Heart right ventricle (tissue), 16 donors: ENCODE measurements at regions not wholly inside any gene's neighbourhood (a gene's known extent, or its start where the extent isn't known, plus 50 kb on each side); places are given as distances from the start of the nearest gene placed in this dataset.

Experiments
- ATAC-seq, 8 donors: fragments of 200-7000 bp; cut with Tn5 transposase; one replicate each; pipeline ENCODE4 v1.9.1; 2020; ENCODE audit warnings: mild to moderate bottlenecking in 8 of 8, moderate library complexity in 8 of 8, moderate number of reproducible peaks in 1 of 8
- DNase-seq, 2 donors: peaks; one replicate each; pipeline ENCODE4 v3.0.0-alpha.2; 2020
- H3K27ac ChIP-seq, 10 donors: fragments of 200-600 bp; sonication (generic) in 2 of 10; one replicate each; pipeline versions ENCODE4 v1.5.0 to v1.8.0; 2020 to 2022; ENCODE audit warnings: mild to moderate bottlenecking in 3 of 10
- H3K27me3 ChIP-seq, 7 donors: fragments of 200-600 bp; one replicate each; pipeline ENCODE4 v1.8.0; 2021 to 2022; ENCODE audit warnings: mild to moderate bottlenecking in 2 of 7
- H3K36me3 ChIP-seq, 9 donors: fragments of 200-600 bp; sonication (generic) in 1 of 9; one replicate each; pipeline versions ENCODE4 v1.5.0 to v1.8.0; 2020 to 2022; ENCODE audit warnings: mild to moderate bottlenecking in 2 of 9
- H3K4me1 ChIP-seq, 9 donors: fragments of 200-600 bp; sonication (generic) in 1 of 9; one replicate each; pipeline versions ENCODE4 v1.5.0 to v1.8.0; 2020 to 2022; ENCODE audit warnings: mild to moderate bottlenecking in 4 of 9
- H3K4me3 ChIP-seq, 10 donors: fragments of 200-600 bp; sonication (generic) in 2 of 10; one replicate each; pipeline versions ENCODE4 v1.5.0 to v1.8.0; 2020 to 2022; ENCODE audit warnings: mild to moderate bottlenecking in 7 of 10, moderate library complexity in 2 of 10
- H3K9me3 ChIP-seq, 11 donors: fragments of 200-600 bp in 10 of 11; sonication (generic) in 2 of 11; one replicate each; pipeline versions ENCODE4 v1.5.0 to v1.8.0; 2013 to 2022; ENCODE audit warnings: mild to moderate bottlenecking in 2 of 11, control low read depth in 1 of 11, moderate library complexity in 1 of 11
- WGBS, 2 donors: extraction: QIAGEN DNeasy Blood & Tissue Kit; methylation state at CpG; one replicate each; pipeline ENCODE4 v1.1.7; 2013; ENCODE audit warnings: inconsistent platforms in 1 of 2; 5-methylcytosine and 5-hydroxymethylcytosine counted together
- intact Hi-C, 10 donors: fragments of 100-400 bp; cut with DNase I; formaldehyde crosslinking; loops; one replicate each; pipeline versions ENCODE4 v1.11.1 to v1.14.2; 2022
- TF ChIP-seq, protein P1 (sequence below), 9 donors: fragments of 200-600 bp; sonication (generic) in 2 of 9; IDR thresholded peaks; one replicate each; pipeline versions ENCODE4 v1.5.0 to v1.8.0; 2021 to 2022; ENCODE audit warnings: antibody characterized with exemption in 9 of 9, mild to moderate bottlenecking in 5 of 9, moderate library complexity in 1 of 9
- donor health status: Arrhythmogenic right ventricular cardiomyopathy.
- donor health status: ischemic (EF 13 %, LVEDD 7.1; RV severe dilation, severe dysfunction).
- donor health status: healthy with polysubstance abuse.
- donor health status: DM: no; HTN: yes; CAD: no.
- donor health status: DM: no; HTN: no; CAD: no.
- donor health status: ischemic (EF 25% LVEDD 6.9; RV normal size, moderate dysfunction).
- donor health status: ischemic (EF 25% LVEDD 5.7; RV mildly dilated, moderate dysfunction).
- donor health status: healthy.
- donor health status: DM: yes; HTN: yes; CAD: no.
- donor health status: Ischemic cardiomyopathy.
- donor health status: ischemic (EF 35%, LVEDD 5.7; RV mildly dilated, moderate dysfunction).
- donor health status: nonischemic (EF 11% LVEDD 7.7; RV severe dilation, severe dysfunction).
- donor health status: DM: yes; HTN: yes; CAD: no.
- donor health status: PGD.
- donor health status: ischemic (EF 29% LVEDD 5.4; RV normal size, mild dysfunction).
- donor health status: nonischemic (EF 23%, LVEDD 6.1; RV moderate dilation, normal function).

GRCh38 chr14:81584495-81584894, 50.8 kb upstream of the SEL1L start:
- no peak for ATAC-seq
- Histone ChIP-seq H3K4me3 (no peak overlapping the region), H3K4me1 (peaks cover 0 to 5% (median 0%) of the 10 kb centered on the region in 9 donors), H3K36me3 (no peaks in the 10 kb centered on the region), H3K27ac (no peak overlapping the region), H3K27me3 (peaks cover 0 to 6% (median 0%) of the 10 kb centered on the region in 7 donors), H3K9me3 (peaks cover 0 to 8% (median 0%) of the 10 kb centered on the region in 11 donors)
- 92 to 95% methylated on average over 2 of the region's 2 CpGs for WGBS, 2 donors
- TF ChIP-seq, protein P1, sequence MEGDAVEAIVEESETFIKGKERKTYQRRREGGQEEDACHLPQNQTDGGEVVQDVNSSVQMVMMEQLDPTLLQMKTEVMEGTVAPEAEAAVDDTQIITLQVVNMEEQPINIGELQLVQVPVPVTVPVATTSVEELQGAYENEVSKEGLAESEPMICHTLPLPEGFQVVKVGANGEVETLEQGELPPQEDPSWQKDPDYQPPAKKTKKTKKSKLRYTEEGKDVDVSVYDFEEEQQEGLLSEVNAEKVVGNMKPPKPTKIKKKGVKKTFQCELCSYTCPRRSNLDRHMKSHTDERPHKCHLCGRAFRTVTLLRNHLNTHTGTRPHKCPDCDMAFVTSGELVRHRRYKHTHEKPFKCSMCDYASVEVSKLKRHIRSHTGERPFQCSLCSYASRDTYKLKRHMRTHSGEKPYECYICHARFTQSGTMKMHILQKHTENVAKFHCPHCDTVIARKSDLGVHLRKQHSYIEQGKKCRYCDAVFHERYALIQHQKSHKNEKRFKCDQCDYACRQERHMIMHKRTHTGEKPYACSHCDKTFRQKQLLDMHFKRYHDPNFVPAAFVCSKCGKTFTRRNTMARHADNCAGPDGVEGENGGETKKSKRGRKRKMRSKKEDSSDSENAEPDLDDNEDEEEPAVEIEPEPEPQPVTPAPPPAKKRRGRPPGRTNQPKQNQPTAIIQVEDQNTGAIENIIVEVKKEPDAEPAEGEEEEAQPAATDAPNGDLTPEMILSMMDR (IDR thresholded peaks at IDR 0.05): no peak
- no peak for DNase-seq
- intact Hi-C loops: no loop called here

GRCh38 chr14:81589381-81590065, 55.9 kb upstream of the SEL1L start:
- WGBS, 2 donors: 90 to 91% methylated on average over 7 of the region's 7 CpGs
- no peak for DNase-seq
- peaks cover 0 to 5% (median 0%) of the 10 kb centered on the region in 9 donors for H3K4me1 ChIP-seq
- peaks cover 0 to 6% (median 0%) of the 10 kb centered on the region in 7 donors for H3K27me3 ChIP-seq
- no peaks in the 10 kb centered on the region for H3K36me3 ChIP-seq
- TF ChIP-seq, protein P1 (IDR thresholded peaks at IDR 0.05): no peak
- peaks cover 0 to 7% (median 0%) of the 10 kb centered on the region in 11 donors for H3K9me3 ChIP-seq
- intact Hi-C loops: no loop called here
- H3K4me3 ChIP-seq: no peak overlapping the region
- no peak for ATAC-seq
- H3K27ac ChIP-seq: no peak overlapping the region

DNA sequence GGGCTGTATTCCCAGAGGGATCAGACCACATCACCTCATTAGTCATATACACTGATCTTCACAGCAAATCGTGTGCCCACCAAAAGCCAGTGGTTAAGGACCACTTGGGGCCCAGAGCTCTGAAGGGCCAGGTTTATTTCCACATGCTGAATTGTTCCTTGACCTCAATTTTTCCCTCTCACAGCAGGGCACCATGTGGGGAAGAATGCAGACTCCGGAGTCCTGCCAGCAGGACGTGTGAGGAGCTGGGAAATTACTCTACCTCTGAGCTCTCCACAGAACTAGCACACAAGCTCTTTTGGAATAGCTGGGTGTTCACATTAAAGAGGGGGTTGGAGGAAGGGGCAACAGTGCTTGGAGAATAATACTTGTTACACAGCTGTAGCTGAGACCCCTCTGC, 57.6 kb upstream of the SEL1L start:
- ATAC-seq (no peak), DNase-seq (no peak)
- Histone ChIP-seq H3K36me3 (no peaks in the 10 kb centered on the region), H3K9me3 (no peaks in the 10 kb centered on the region), H3K27me3 (peaks cover 0 to 6% (median 0%) of the 10 kb centered on the region in 7 donors), H3K4me3 (no peak overlapping the region), H3K27ac (no peak overlapping the region), H3K4me1 (peaks cover 0 to 5% (median 0%) of the 10 kb centered on the region in 9 donors)
- intact Hi-C loops: no loop called here
- TF ChIP-seq, protein P1 (IDR thresholded peaks at IDR 0.05): no peak
- 53 to 56% methylated on average over 3 of the region's 3 CpGs for WGBS, 2 donors

DNA sequence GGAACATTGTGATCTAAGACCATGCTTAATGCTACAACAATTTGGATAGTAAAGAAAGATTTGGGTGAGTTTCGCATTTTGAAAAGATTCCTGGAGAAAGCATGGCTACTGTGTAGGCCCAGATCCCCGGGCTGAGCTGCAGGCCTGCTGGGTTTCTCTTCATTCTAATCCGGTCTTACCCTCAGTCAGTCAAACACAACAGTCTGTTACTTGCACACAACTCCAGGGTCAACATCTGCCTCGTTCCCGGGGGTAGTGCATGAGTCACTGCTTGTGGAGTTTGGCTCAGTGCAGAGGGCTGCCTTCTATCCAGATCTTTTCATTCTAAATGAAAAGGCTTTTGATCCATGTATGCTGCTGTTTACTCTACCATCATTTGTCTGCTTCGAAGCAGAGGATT, 60.4 kb upstream of the SEL1L start:
- Histone ChIP-seq H3K9me3 (no peaks in the 10 kb centered on the region), H3K27ac (peak overlapping the region in 1 of 10 donors; percentile 32), H3K36me3 (no peaks in the 10 kb centered on the region), H3K4me1 (peaks cover 0 to 5% (median 0%) of the 10 kb centered on the region in 9 donors), H3K27me3 (peaks cover 0 to 6% (median 0%) of the 10 kb centered on the region in 7 donors), H3K4me3 (no peak overlapping the region)
- TF ChIP-seq, protein P1 (IDR thresholded peaks at IDR 0.05): no peak
- ATAC-seq: peak; percentile 46 to 93 (median 80)
- WGBS, 2 donors: 38 to 47% methylated on average over 6 of the region's 6 CpGs
- intact Hi-C loops: no loop called here
- peak; percentile 16 to 21 for DNase-seq
